KMS-11 (cell line): ENCODE measurements at regions not wholly inside any gene's neighbourhood (a gene's known extent, or its start where the extent isn't known, plus 50 kb on each side); places are given as distances from the start of the nearest gene placed in this dataset.
"Not testable (repeated sequence)": the region's sequence is repeated elsewhere in the genome, so short reads cannot be mapped to it uniquely, and the experiment has no call there.

Experiments
- H2AFZ ChIP-seq: fragments of 200-600 bp; sonication (generic); 2 replicates; pipeline ENCODE4 v1.6.1; 2016; ENCODE audit warnings: antibody characterized with exemption, mixed run types, low read depth
- H3K27ac ChIP-seq: fragments of 200-600 bp; sonication (generic); 2 replicates; pipeline ENCODE4 v1.6.1; 2016; ENCODE audit warnings: mild to moderate bottlenecking, mixed run types
- H3K27me3 ChIP-seq: fragments of 200-600 bp; sonication (generic); 2 replicates; pipeline ENCODE4 v1.6.1; 2017; ENCODE audit warnings: mild to moderate bottlenecking, low read depth, mixed run types, moderate library complexity; ENCODE audit not compliant: insufficient read depth
- H3K36me3 ChIP-seq: fragments of 200-600 bp; sonication (generic); 2 replicates; pipeline ENCODE4 v1.6.1; 2017; ENCODE audit warnings: mild to moderate bottlenecking, mixed run types; ENCODE audit not compliant: insufficient read depth
- H3K4me1 ChIP-seq: fragments of 200-600 bp; sonication (generic); 2 replicates; pipeline ENCODE4 v1.6.1; 2016; ENCODE audit warnings: mild to moderate bottlenecking, low read depth, mixed run types; ENCODE audit not compliant: poor library complexity, severe bottlenecking
- H3K4me2 ChIP-seq: fragments of 200-600 bp; sonication (generic); 2 replicates; pipeline ENCODE4 v1.7.0; 2016; ENCODE audit warnings: mild to moderate bottlenecking, mixed run types
- H3K4me3 ChIP-seq: fragments of 200-600 bp; sonication (generic); IDR thresholded peaks from 2 replicates; pipeline ENCODE4 v1.6.1; 2017; ENCODE audit warnings: low read depth, low read length, mixed read lengths; ENCODE audit not compliant: insufficient read depth
- H3K79me2 ChIP-seq: fragments of 200-600 bp; sonication (generic); 2 replicates; pipeline ENCODE4 v1.6.1; 2016; ENCODE audit warnings: low read depth, mixed run types; ENCODE audit not compliant: insufficient read depth
- H3K9ac ChIP-seq: fragments of 200-600 bp; sonication (generic); 2 replicates; pipeline ENCODE4 v1.6.1; 2016; ENCODE audit warnings: mild to moderate bottlenecking, mixed run types
- H4K20me1 ChIP-seq: fragments of 200-600 bp; sonication (generic); 2 replicates; pipeline ENCODE4 v1.6.1; 2016; ENCODE audit warnings: mild to moderate bottlenecking, mixed run types; ENCODE audit not compliant: insufficient read depth
- CTCF ChIP-seq: fragments of 200-600 bp; sonication (generic); conservative IDR thresholded peaks from 2 replicates; pipeline ENCODE4 v1.6.1; 2017; ENCODE audit warnings: low read depth, mild to moderate bottlenecking, antibody characterized with exemption, low read length, moderate library complexity, mixed read lengths

GRCh38 chr7:98730326-98730725, 113.2 kb downstream of the NPTX2 start:
- no peak overlapping the region for H3K4me2 ChIP-seq

GRCh38 chr7:98731651-98732050, 114.6 kb downstream of the NPTX2 start:
- Histone ChIP-seq H3K4me1 (no peaks in the 10 kb centered on the region), H3K79me2 (no peaks in the 10 kb centered on the region), H3K4me3 (no peak overlapping the region), H3K9ac (no peak overlapping the region), H3K4me2 (no peak overlapping the region), H3K27ac (no peak overlapping the region), H2AFZ (no peak overlapping the region), H3K36me3 (no peaks in the 10 kb centered on the region), H3K27me3 (no peaks in the 10 kb centered on the region), H4K20me1 (no peaks in the 10 kb centered on the region)
- no peak for TF ChIP-seq CTCF

More at GRCh38 chr7:98730326-98730725, 113.2 kb downstream of the NPTX2 start:
- Histone ChIP-seq H3K36me3 (no peaks in the 10 kb centered on the region), H3K27ac (no peak overlapping the region), H3K79me2 (no peaks in the 10 kb centered on the region), H4K20me1 (no peaks in the 10 kb centered on the region), H3K4me3 (no peak overlapping the region), H2AFZ (no peak overlapping the region), H3K4me1 (no peaks in the 10 kb centered on the region), H3K9ac (no peak overlapping the region), H3K27me3 (no peaks in the 10 kb centered on the region)
- TF ChIP-seq CTCF = no peak

- H3K4me2 ChIP-seq = no peak overlapping the region
- H4K20me1 ChIP-seq = no peaks in the 10 kb centered on the region
- no peak overlapping the region for H3K4me3 ChIP-seq
- H3K27ac ChIP-seq = no peak overlapping the region
- H2AFZ ChIP-seq = no peak overlapping the region
- peak; percentile 72 for TF ChIP-seq CTCF
- H3K27me3 ChIP-seq = no peaks in the 10 kb centered on the region
- H3K4me1 ChIP-seq = no peaks in the 10 kb centered on the region
- no peaks in the 10 kb centered on the region for H3K36me3 ChIP-seq
- no peaks in the 10 kb centered on the region for H3K79me2 ChIP-seq
- no peak overlapping the region for H3K9ac ChIP-seq
Observed at GRCh38 chr7:98733036-98733435, 116.0 kb downstream of the NPTX2 start.

GRCh38 chr7:98735801-98736200, 118.7 kb downstream of the NPTX2 start:
- Histone ChIP-seq H3K4me3 (no peak overlapping the region), H2AFZ (no peak overlapping the region), H3K4me1 (no peaks in the 10 kb centered on the region), H3K4me2 (no peak overlapping the region), H4K20me1 (no peaks in the 10 kb centered on the region), H3K36me3 (no peaks in the 10 kb centered on the region), H3K79me2 (no peaks in the 10 kb centered on the region), H3K9ac (no peak overlapping the region), H3K27ac (no peak overlapping the region), H3K27me3 (no peaks in the 10 kb centered on the region)
- TF ChIP-seq CTCF = no peak

- H3K4me3 ChIP-seq, H3K27me3 ChIP-seq, H3K9ac ChIP-seq, H3K79me2 ChIP-seq, H3K4me1 ChIP-seq, H3K27ac ChIP-seq, H3K4me2 ChIP-seq, H2AFZ ChIP-seq, H3K36me3 ChIP-seq, H4K20me1 ChIP-seq: not testable (repeated sequence)
Observed at GRCh38 chr7:98736461-98736860, 119.4 kb downstream of the NPTX2 start.
